GM12878 (cell line): ENCODE measurements at regions not wholly inside any gene's neighbourhood (a gene's known extent, or its start where the extent isn't known, plus 50 kb on each side); places are given as distances from the start of the nearest gene placed in this dataset.

Experiments
- BHLHE40 ChIP-seq, 2 experiments: fragments of 450-650 bp in 1 of 2; IDR thresholded peaks; 2 replicates each; pipeline ENCODE4 v1.6.1; 2011 to 2017; ENCODE audit warnings: low read depth in 2 of 2, borderline replicate concordance in 1 of 2, improper control_type of control experiment in 1 of 2, low read length in 1 of 2, mild to moderate bottlenecking in 1 of 2
- CTCF ChIP-seq, 3 experiments: IDR thresholded peaks in 2 of 3; conservative IDR thresholded peaks in 1 of 3; 2 replicates each; pipeline ENCODE4 v1.5.1; 2011; ENCODE audit warnings: low read depth in 3 of 3, low read length in 3 of 3, mild to moderate bottlenecking in 3 of 3, control low read depth in 2 of 3, moderate library complexity in 2 of 3, inconsistent platforms in 1 of 3, mixed read lengths in 1 of 3; ENCODE audit not compliant: control insufficient read depth in 2 of 3, insufficient read depth in 1 of 3; ENCODE audit errors: extremely low read depth in 1 of 3
- EP300 ChIP-seq, 2 experiments: fragments of 150-350 bp in 1 of 2; IDR thresholded peaks; 2 replicates each; pipeline ENCODE4 v1.6.1; 2011 to 2012; ENCODE audit warnings: low read depth in 2 of 2, low read length in 2 of 2, borderline replicate concordance in 1 of 2, improper control_type of control experiment in 1 of 2, inconsistent platforms in 1 of 2; ENCODE audit not compliant: control insufficient read depth in 1 of 2
- EZH2 ChIP-seq: IDR thresholded peaks from 2 replicates; pipeline ENCODE4 v1.6.1; 2012; ENCODE audit warnings: low read depth, mild to moderate bottlenecking, control low read depth, inconsistent platforms, low read length, borderline replicate concordance; ENCODE audit not compliant: control insufficient read depth
- IRF3 ChIP-seq: fragments of 450-650 bp; IDR thresholded peaks from 2 replicates; pipeline ENCODE4 v1.6.1; 2014; ENCODE audit warnings: mild to moderate bottlenecking
- NRF1 ChIP-seq: conservative IDR thresholded peaks from 2 replicates; pipeline ENCODE4 v1.6.1; 2011; ENCODE audit warnings: mild to moderate bottlenecking, low read depth, low read length, improper control_type of control experiment
- POLR2AphosphoS5 ChIP-seq: IDR thresholded peaks from 2 replicates; pipeline ENCODE4 v1.6.1; 2011; ENCODE audit warnings: mild to moderate bottlenecking, low read length, inconsistent platforms
- PRDM15 ChIP-seq: fragments of 450-650 bp; formaldehyde crosslinking; IDR thresholded peaks from 2 replicates; pipeline ENCODE4 v1.4.0; 2020; ENCODE audit warnings: mild to moderate bottlenecking, moderate library complexity
- RB1 ChIP-seq: fragments of 450-650 bp; formaldehyde crosslinking; IDR thresholded peaks from 2 replicates; pipeline ENCODE4 v1.6.1; 2017; ENCODE audit warnings: mild to moderate bottlenecking, borderline replicate concordance
- USF2 ChIP-seq: IDR thresholded peaks from 2 replicates; pipeline ENCODE4 v1.6.1; 2011; ENCODE audit warnings: low read depth, low read length, improper control_type of control experiment, borderline replicate concordance
- ZNF24 ChIP-seq: fragments of 450-650 bp; IDR thresholded peaks from 2 replicates; pipeline ENCODE4 v1.6.1; 2017; ENCODE audit warnings: antibody characterized with exemption, mild to moderate bottlenecking
- ZNF274 ChIP-seq: IDR thresholded peaks from one replicate; pipeline ENCODE4 v1.8.0; 2011; ENCODE audit not compliant: insufficient read length, insufficient read depth

- TF ChIP-seq CTCF (IDR thresholded peaks at IDR 0.05 in 2 of 3, conservative IDR thresholded peaks at IDR 0.05 in 1 of 3; ENCODE audit: control insufficient read depth in 2 of 3, extremely low read depth in 1 of 3, insufficient read depth in 1 of 3, low read depth in 3 of 3, low read length in 3 of 3) (no peak), EP300 (IDR thresholded peaks at IDR 0.05; ENCODE audit: borderline replicate concordance in 1 of 2, control insufficient read depth in 1 of 2, low read depth in 2 of 2, low read length in 2 of 2) (no peak), USF2 (no peak), EZH2 (no peak), POLR2AphosphoS5 (no peak), ZNF24 (no peak), BHLHE40 (IDR thresholded peaks at IDR 0.05; ENCODE audit: borderline replicate concordance in 1 of 2, low read depth in 2 of 2, low read length in 1 of 2) (no peak), PRDM15 (no peak), IRF3 (no peak), NRF1 (no peak), RB1 (no peak), ZNF274 (no peak)
Measured at GRCh38 chr6:140364916-140365315, 990.5 kb upstream of the CITED2 start.
